GM21423 (cell line): ENCODE measurements at regions not wholly inside any gene's neighbourhood (a gene's known extent, or its start where the extent isn't known, plus 50 kb on each side); places are given as distances from the start of the nearest gene placed in this dataset.
"Not testable (repeated sequence)": the region's sequence is repeated elsewhere in the genome, so short reads cannot be mapped to it uniquely, and the experiment has no call there.

Experiments
- ATAC-seq: cut with Tn5 transposase; IDR thresholded peaks from one replicate; pipeline ENCODE4 v1.9.1; 2021; ENCODE audit warnings: mild to moderate bottlenecking, moderate library complexity; ENCODE audit not compliant: unreplicated experiment

DNA sequence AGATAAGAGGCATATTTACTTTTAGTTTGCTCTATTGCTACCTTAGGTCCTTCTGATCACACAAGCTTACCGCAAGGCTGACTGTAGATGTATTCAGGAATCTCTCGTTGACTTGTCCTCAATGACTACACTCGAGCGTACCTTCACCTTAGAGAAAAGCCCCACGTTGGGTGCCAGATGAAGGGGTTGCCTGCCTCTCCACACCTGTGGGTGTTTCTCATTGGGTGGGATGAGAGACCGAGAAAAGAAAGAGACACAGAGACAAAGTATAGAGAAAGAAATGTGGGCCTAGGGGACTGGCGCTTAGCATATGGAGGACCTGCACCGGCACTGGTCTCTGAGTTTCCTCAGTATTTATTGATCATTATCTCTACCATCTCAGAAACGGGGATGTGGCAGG lies 51.8 kb downstream of the ASCL4 start:
- no peak for ATAC-seq

DNA sequence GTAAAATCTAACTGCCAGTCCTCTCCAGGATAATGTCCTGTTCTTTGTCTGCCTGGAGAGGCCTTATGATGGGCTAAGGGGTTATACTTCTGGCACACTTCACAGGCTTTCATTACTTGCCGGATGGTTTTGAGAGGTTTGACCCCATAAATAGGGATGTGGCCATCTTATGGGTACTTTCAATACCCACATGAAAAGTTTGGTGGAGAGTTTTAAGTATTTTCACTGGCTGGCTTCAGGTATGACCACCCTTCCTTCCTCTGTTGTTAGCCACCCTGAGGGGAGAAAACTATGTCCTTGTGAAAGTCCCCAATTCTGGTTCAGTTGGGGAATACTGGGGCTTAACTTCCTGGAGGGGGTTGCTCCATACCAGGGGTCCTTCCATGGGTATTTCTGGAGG lies 54.8 kb downstream of the ASCL4 start:
- no peak for ATAC-seq

DNA sequence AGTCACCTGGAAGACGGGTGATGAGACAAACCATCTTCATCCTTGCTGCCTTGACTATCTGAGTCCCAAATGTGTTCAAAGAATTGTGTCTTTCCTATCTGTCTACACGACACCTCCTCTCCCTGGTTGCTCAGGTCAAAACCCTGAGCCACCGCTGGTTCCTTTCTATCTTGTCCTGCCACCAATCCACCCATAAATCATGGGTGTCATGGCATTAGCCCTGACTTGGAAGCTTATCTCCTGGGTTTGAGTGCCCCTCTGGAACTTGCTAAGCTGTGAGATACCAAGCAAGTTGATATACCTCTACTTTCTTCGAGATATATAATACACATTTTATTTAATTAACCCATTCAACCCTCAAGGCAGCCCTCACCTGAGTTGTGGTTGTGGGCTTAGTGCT lies 57.9 kb downstream of the ASCL4 start:
- no peak for ATAC-seq

DNA sequence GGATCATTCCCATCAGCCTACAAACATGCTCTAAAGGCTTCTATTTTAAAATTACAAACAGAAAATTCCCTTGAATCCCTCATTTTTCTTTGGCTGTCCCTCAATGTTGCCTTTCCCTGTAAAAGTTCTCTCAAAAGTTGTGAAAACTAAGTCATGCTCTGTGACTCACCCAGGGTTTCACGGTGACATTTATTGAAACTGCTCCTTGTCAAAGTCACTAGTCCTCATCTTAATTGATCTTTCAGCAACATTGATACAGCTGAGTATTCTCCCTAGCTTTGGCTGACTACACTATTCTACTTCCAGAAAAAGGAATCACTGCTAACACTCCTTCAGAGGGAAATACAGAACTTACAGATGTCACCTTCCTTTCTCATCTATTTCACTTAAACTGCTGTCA lies 65.7 kb downstream of the ASCL4 start:
- ATAC-seq: no peak

DNA sequence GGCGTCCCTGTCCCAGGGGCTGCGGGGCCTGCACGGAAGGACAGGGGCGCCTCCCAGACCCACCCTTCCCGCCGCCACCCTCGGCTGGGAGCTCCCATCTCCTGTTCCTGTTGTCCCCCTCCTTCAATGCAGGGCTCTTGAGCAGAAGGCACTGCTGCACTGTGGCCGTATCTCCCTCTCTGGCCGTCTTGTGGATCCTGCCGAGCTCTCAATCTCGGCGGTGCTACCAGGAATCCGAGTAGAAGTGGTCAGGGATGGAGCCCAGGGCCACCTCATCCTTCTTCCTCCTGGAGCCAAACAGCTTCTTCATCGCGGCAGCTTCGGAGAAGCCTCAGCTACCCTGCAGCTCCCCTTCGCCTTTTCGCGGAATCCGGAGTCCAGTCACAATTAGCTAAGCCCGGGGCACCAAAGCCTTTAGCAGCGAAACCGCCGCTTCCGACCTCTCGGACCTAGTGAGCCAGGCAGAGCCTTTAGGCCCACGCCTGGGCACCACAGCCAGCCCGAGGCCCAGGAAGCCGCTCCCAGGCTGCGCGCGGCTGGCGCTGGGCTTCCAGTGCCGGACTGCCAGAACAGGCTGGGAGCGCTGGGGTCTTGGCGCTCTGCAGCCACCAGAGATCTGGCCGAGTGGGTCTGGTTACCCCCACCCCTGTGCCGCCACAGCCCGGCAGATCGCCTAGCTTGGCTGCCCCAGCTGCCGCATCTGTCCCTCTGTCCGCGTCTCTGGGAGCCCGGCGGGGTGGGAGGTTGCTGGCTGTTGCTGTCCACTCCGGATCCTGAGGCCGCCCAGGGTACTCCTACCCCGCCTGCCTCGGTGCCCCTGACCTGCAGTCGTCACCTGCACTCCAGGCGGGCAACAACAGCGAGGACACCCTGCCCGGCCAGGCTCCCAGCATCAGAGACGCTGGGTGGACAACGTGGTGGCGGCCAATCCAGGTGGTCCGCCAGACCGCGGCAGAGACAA lies 69.1 kb downstream of the ASCL4 start:
- no peak for ATAC-seq

- ATAC-seq: no peak
Measured at GRCh38 chr12:107844312-107844921, 69.9 kb downstream of the ASCL4 start.

- ATAC-seq: no peak
Measured at GRCh38 chr12:107845226-107845979, 70.9 kb downstream of the ASCL4 start.

GRCh38 chr12:107845980-107846659 lies 71.6 kb downstream of the ASCL4 start:
- ATAC-seq: no peak

DNA sequence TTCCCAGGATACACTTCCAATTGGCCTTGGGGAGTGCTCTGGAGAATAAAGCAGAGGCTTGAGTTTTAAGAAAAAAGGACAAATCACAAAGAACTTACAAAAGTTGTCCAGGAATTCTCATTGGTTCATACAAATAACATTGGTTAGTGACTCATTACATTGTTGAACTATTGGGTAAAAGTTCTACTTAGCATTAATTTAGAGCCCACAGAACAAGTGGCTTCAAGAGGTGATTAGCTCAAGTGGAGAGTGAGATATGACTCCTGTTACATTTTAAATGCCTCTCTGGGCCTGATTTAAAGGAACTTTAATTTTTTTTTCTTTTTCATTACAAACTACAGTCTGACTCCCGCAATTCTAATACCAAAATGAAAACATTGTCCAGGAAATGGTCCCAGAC lies 72.9 kb downstream of the ASCL4 start:
- ATAC-seq: no peak

DNA sequence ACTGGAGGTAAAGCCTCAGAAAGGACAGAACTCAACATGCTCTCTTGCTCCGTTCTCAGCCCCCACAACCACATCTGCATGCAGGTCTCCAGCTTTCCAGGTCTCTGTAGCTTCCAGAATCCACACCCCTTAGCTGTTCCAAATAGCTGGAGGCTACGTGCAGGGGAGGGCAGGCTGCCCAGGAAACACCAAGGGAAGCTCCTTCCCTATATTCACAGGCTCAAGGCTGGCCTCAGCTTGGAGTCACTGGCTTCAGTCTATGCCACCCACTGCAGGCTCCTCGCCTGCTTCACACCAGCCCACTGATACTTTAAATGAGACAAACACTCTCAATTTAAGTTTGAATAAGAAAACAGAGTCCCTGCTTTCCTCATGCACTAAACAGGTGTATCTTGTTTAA lies 73.3 kb downstream of the ASCL4 start:
- ATAC-seq: no peak

- ATAC-seq: no peak
Measured at GRCh38 chr12:107853479-107853878, 79.0 kb downstream of the ASCL4 start.

DNA sequence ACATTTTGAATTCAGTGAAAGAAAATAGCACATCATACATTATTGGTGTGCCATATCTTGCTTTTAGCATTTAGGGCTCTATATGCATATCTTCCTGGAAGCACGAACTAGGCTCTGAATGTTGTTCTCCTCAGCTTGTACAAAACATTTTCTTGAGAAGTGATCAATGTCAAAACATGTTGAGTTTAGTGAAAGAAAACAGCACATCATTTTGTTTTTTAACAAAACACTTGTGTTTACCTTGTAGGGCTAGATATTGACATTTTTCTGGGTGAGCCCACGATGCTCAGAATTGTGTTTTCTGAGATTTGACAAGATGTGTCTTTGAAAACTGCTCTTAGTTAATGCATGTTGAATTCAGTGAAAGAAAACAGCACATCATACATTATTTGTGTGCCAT lies 81.0 kb downstream of the ASCL4 start:
- no peak for ATAC-seq

GRCh38 chr12:107856096-107856495 lies 81.6 kb downstream of the ASCL4 start:
- ATAC-seq: no peak

DNA sequence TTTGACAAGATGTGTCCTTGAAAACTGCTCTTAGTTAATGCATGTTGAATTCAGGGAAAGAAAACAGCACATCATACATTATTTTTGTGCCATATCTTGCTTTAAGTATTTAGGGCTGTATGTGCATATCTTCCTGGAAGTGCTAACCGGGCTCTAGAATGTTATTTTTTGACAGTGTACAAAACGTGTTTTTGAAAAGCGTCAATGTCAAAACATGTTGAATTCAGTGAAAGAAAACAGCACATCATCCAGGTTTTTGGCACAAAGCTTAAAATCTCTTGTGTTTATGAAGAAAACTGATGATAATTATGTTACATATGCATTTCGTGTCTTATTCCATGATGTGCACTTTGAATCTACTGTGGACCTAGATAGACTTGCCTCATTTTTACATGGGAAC lies 82.7 kb downstream of the ASCL4 start:
- no peak for ATAC-seq

GRCh38 chr12:107859367-107859766 lies 84.9 kb downstream of the ASCL4 start:
- ATAC-seq: no peak

DNA sequence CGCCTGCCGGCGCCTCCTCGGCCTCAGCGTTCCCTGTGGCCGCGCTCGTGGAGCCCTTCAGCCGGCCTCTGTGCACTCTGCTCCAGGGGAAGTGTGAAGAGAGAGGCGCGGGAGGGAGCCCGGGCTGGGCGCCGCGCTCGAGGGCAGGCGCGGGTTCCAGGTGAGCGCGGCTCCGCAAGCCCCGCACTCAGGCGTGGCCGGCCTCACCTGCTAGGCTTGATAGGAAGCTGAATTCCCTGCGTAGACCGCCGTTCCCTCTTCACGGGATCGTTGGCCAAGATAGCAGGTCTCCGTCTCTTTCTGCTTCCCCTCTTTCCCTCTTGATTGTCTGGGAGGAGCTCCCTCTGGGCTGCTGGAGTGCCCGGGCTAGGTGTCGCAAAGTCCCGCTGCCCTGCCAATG lies 89.7 kb downstream of the ASCL4 start:
- ATAC-seq: no peak

DNA sequence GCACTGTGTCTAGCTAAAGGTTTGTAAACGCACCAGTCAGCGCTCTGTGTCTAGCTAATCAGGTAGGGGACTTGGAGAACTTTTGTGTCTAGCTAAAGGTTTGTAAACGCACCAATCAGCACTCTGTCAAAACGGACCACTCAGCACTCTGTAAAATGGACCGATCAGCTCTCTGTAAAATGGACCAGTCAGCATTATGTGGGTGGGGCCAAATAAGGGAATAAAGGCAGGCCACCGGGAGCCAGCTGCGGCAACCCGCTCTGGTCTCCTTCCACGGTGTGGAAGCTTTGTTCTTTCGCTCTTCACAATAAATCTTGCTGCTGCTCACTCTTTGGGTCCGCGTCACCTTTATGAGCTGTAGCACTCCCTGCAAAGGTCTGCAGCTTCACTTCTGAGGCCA lies 90.2 kb downstream of the ASCL4 start:
- ATAC-seq: not testable (repeated sequence)

- no peak for ATAC-seq
Measured at GRCh38 chr12:107873223-107873622, 98.7 kb downstream of the ASCL4 start.

- ATAC-seq: no peak
Measured at GRCh38 chr12:107875786-107876185, 101.3 kb downstream of the ASCL4 start.

DNA sequence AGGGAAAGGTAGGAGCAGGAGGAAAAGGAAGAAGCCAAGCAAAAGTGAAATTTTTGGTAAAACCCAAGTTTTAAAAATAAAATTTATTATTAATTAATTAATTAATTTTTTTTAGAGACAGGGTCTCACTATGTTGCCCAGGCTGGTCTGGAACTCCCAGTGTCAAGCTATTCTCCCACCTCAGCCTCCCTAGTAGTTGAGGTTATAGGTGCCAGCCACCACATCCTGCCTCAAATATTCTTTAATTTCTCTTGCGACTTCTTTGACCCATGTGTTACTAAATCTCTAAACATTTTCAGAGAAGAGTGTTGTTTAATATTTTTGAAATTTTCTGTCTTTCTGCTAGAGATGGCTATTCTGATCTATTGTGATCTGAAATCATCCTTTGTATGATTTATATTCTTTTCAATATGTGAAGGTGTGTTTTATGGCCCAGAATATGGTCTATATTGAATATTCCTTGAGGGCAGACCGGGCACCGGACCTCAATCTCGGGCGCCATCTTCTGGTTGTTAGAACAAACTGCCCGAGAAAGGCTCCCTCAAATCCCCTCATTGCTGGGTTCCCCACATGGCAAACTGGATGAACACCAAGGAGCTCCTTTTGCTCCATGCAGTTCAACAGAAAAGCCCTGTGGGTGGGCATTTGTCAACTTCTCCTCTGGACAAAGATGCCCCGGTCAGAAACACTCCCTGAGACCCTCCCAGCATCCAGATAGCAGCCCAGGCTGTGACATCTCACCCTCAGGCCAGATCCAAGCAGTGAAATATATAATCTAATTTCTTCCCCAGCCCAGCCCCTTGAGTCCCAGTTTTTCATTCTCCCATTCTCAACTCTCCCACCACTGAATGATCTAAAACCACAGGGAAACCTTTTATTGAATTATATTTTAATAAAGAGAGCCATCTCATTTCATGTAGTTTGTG lies 110.5 kb downstream of the ASCL4 start:
- no peak for ATAC-seq
